SKM-1 (cell line): ENCODE measurements at regions not wholly inside any gene's neighbourhood (a gene's known extent, or its start where the extent isn't known, plus 50 kb on each side); places are given as distances from the start of the nearest gene placed in this dataset.

Experiments used
- DNase-seq: peaks from one replicate; lab custom pipeline; 2025; ENCODE audit not compliant: unreplicated experiment; lab: John Stamatoyannopoulos, UW

GRCh38 chrX:96621811-96622210 is 62.8 kb upstream of the DIAPH2 start:
- DNase-seq, result no peak
